Smooth muscle cell (in vitro differentiated cells): ENCODE measurements at regions not wholly inside any gene's neighbourhood (a gene's known extent, or its start where the extent isn't known, plus 50 kb on each side); places are given as distances from the start of the nearest gene placed in this dataset.

Source experiments
- DNase-seq: peaks from one replicate; lab custom pipeline; 2025; ENCODE audit not compliant: unreplicated experiment; lab: John Stamatoyannopoulos, UW
- H2AFZ ChIP-seq: fragments of 200-600 bp; sonication (generic); 2 replicates; pipeline ENCODE4 v1.6.0; 2016; ENCODE audit warnings: antibody characterized with exemption, low read depth, mild to moderate bottlenecking
- H3F3A ChIP-seq: fragments of 200-600 bp; sonication (generic); 2 replicates; pipeline ENCODE4 v1.6.0; 2017; ENCODE audit warnings: antibody characterized with exemption, low read depth
- H3K27ac ChIP-seq: fragments of 200-600 bp; sonication (generic); 2 replicates; pipeline ENCODE4 v1.5.1; 2016; ENCODE audit warnings: low read depth, mild to moderate bottlenecking
- H3K27me3 ChIP-seq: fragments of 200-600 bp; sonication (generic); 2 replicates; pipeline ENCODE4 v1.6.1; 2016; ENCODE audit warnings: low read depth, mild to moderate bottlenecking
- H3K36me3 ChIP-seq: fragments of 200-600 bp; sonication (generic); 2 replicates; pipeline ENCODE4 v1.5.1; 2016; ENCODE audit warnings: low read depth
- H3K4me1 ChIP-seq: fragments of 200-600 bp; sonication (generic); 2 replicates; pipeline ENCODE4 v1.5.1; 2016; ENCODE audit warnings: low read depth
- H3K4me2 ChIP-seq: fragments of 200-600 bp; sonication (generic); 2 replicates; pipeline ENCODE4 v1.6.0; 2016; ENCODE audit warnings: mild to moderate bottlenecking
- H3K4me3 ChIP-seq: fragments of 200-600 bp; sonication (generic); 2 replicates; pipeline ENCODE4 v1.5.1; 2016; ENCODE audit warnings: mild to moderate bottlenecking
- H3K79me2 ChIP-seq: fragments of 200-600 bp; sonication (generic); 2 replicates; pipeline ENCODE4 v1.6.0; 2016; ENCODE audit warnings: low read depth, mild to moderate bottlenecking
- H3K9ac ChIP-seq: fragments of 200-600 bp; sonication (generic); 2 replicates; pipeline ENCODE4 v1.6.0; 2016; ENCODE audit warnings: low read depth
- H3K9me3 ChIP-seq: fragments of 200-600 bp; sonication (generic); replicated peaks from 2 replicates; pipeline ENCODE4 v1.5.1; 2016; ENCODE audit warnings: low read depth
- H4K20me1 ChIP-seq: fragments of 200-600 bp; sonication (generic); 2 replicates; pipeline ENCODE4 v1.6.0; 2016; ENCODE audit warnings: low read depth
- CTCF ChIP-seq: fragments of 200-600 bp; sonication (generic); IDR thresholded peaks from 2 replicates; pipeline ENCODE4 v1.5.1; 2017; ENCODE audit warnings: borderline replicate concordance, mild to moderate bottlenecking, antibody characterized with exemption; ENCODE audit not compliant: insufficient read depth, poor library complexity, severe bottlenecking
- WGBS: methylation state at CpG from one replicate; pipeline ENCODE4 v1.1.7; 2016; ENCODE audit warnings: low lambda C conversion rate; 5-methylcytosine and 5-hydroxymethylcytosine counted together

DNA sequence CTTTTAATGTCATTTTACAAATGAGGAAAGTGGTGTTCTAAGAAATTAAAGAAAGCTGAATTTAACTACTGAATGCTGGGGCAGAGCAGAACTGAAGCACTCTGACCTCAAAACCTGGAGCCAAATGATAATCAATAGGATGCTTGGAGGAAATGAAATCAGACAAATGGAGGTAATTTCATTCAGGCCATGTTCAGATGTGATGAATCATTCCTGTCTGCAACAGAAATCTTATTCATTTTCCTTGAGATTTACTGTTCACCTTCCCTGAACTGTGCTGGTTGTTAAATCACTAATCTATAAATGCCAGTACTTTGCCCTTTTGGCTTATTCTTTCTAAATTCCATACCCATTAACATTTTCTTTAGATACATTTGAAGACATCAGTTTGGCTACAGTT, 85.6 kb upstream of the SNX7 start:
- Histone ChIP-seq H3K4me1 (no peaks in the 10 kb centered on the region), H3F3A (no peaks in the 10 kb centered on the region), H3K27ac (no peak overlapping the region), H3K4me2 (no peak overlapping the region), H4K20me1 (no peaks in the 10 kb centered on the region), H2AFZ (no peak overlapping the region), H3K36me3 (no peaks in the 10 kb centered on the region), H3K9me3 (no peaks in the 10 kb centered on the region), H3K79me2 (no peaks in the 10 kb centered on the region), H3K4me3 (no peak overlapping the region), H3K9ac (no peak overlapping the region), H3K27me3 (no peaks in the 10 kb centered on the region)
- DNase-seq: no peak
- no peak for TF ChIP-seq CTCF

- no peak overlapping the region for H3K4me2 ChIP-seq
- 69% methylated on average over 3 of the region's 3 CpGs for WGBS
- no peak overlapping the region for H2AFZ ChIP-seq
Measured at GRCh38 chr1:98565951-98566350, 95.6 kb upstream of the SNX7 start.

GRCh38 chr1:98559291-98559690, 102.2 kb upstream of the SNX7 start:
- no peak for DNase-seq

More at GRCh38 chr1:98565951-98566350, 95.6 kb upstream of the SNX7 start:
- TF ChIP-seq CTCF: no peak
- Histone ChIP-seq H3K4me1 (peaks cover 6% of the 10 kb centered on the region), H3F3A (no peaks in the 10 kb centered on the region), H3K36me3 (no peaks in the 10 kb centered on the region), H3K79me2 (no peaks in the 10 kb centered on the region), H3K4me3 (no peak overlapping the region), H4K20me1 (no peaks in the 10 kb centered on the region), H3K9ac (no peak overlapping the region), H3K9me3 (no peaks in the 10 kb centered on the region), H3K27ac (no peak overlapping the region), H3K27me3 (no peaks in the 10 kb centered on the region)
- DNase-seq: no peak

More at GRCh38 chr1:98559291-98559690, 102.2 kb upstream of the SNX7 start:
- no peak overlapping the region for H3K4me2 ChIP-seq
- H3K36me3 ChIP-seq: no peaks in the 10 kb centered on the region
- peaks cover 17% of the 10 kb centered on the region for H3K4me1 ChIP-seq
- no peaks in the 10 kb centered on the region for H4K20me1 ChIP-seq
- H3K27me3 ChIP-seq: no peaks in the 10 kb centered on the region
- no peak overlapping the region for H3K27ac ChIP-seq
- no peaks in the 10 kb centered on the region for H3K9me3 ChIP-seq
- H2AFZ ChIP-seq: no peak overlapping the region
- H3K4me3 ChIP-seq: no peak overlapping the region
- H3F3A ChIP-seq: no peaks in the 10 kb centered on the region
- no peak for TF ChIP-seq CTCF
- H3K79me2 ChIP-seq: no peaks in the 10 kb centered on the region
- no peak overlapping the region for H3K9ac ChIP-seq
- WGBS: 90% methylated on average over 2 of the region's 2 CpGs
